GM12878 (cell line): ENCODE measurements at regions not wholly inside any gene's neighbourhood (a gene's known extent, or its start where the extent isn't known, plus 50 kb on each side); places are given as distances from the start of the nearest gene placed in this dataset.

Experiments used
- ATAC-seq: fragments of 200-7000 bp; cut with Tn5 transposase; 3 replicates; pipeline ENCODE4 v1.9.1; 2020; ENCODE audit warnings: mild to moderate bottlenecking, moderate library complexity
- BruUV-seq: library from RNA; stranded (reverse); fragments of 400-500 nt; replicated peaks from 2 replicates; lab custom pipeline; 2021; lab: Mats Ljungman, UMichigan
- CTCF ChIA-PET: fragments of 300-600 bp; sonication (Branson Sonifier 250); formaldehyde crosslinking; extraction: SDS; loops from one replicate; lab custom pipeline; 2021; ENCODE audit warnings: inconsistent platforms; lab: Yijun Ruan, JAX
- POLR2A ChIA-PET: fragments of 350-600 bp; formaldehyde crosslinking; extraction: SDS; loops from one replicate; lab custom pipeline; 2021; ENCODE audit warnings: inconsistent platforms; lab: Charles Lee
- RAD21 ChIA-PET: fragments of 300-600 bp; sonication (Branson Sonifier 250); formaldehyde crosslinking; loops from one replicate; lab custom pipeline; 2023; ENCODE audit warnings: antibody characterized with exemption; ENCODE audit not compliant: unreplicated experiment; lab: Charles Lee
- SMC1A ChIA-PET: fragments of 300-600 bp; sonication (Branson Sonifier 250); formaldehyde crosslinking; loops from one replicate; lab custom pipeline; 2023; ENCODE audit not compliant: unreplicated experiment, uncharacterized antibody; lab: Charles Lee
- DNase-seq: peaks from one replicate; pipeline ENCODE4 v3.0.0-alpha.2; 2011; ENCODE audit warnings: low read depth, low spot score
- FAIRE-seq: peaks from 3 replicates; lab custom pipeline; 2011; peaks lifted over from hg19 to GRCh38; lab: Jason Lieb, UNC
- H2AFZ ChIP-seq: 2 replicates; pipeline ENCODE4 v1.6.0; 2011; ENCODE audit warnings: low read depth, low read length, control low read depth; ENCODE audit not compliant: control insufficient read depth
- H3K27ac ChIP-seq: 2 replicates; pipeline ENCODE4 v1.5.1; 2011; ENCODE audit warnings: control low read depth; ENCODE audit not compliant: control insufficient read depth, insufficient read depth
- H3K27me3 ChIP-seq, 2 experiments: replicated peaks in 1 of 2; 2 replicates each; pipeline versions ENCODE4 v1.6.0 to v1.6.1; 2011; ENCODE audit warnings: low read length in 1 of 2; ENCODE audit not compliant: control insufficient read depth in 2 of 2, insufficient read depth in 2 of 2
- H3K36me3 ChIP-seq, 2 experiments: 2 replicates each; pipeline ENCODE4 v1.5.1; 2011; ENCODE audit warnings: low read length in 1 of 2; ENCODE audit not compliant: control insufficient read depth in 2 of 2, insufficient read depth in 2 of 2
- H3K4me1 ChIP-seq: 2 replicates; pipeline ENCODE4 v1.6.1; 2011; ENCODE audit warnings: mild to moderate bottlenecking, low read length, moderate library complexity, mixed read lengths; ENCODE audit not compliant: control insufficient read depth, insufficient read depth
- H3K4me2 ChIP-seq: 2 replicates; pipeline ENCODE4 v1.6.0; 2011; ENCODE audit warnings: control low read depth; ENCODE audit not compliant: control insufficient read depth, insufficient read depth
- H3K4me3 ChIP-seq: fragments of 200-600 bp; sonication (generic); 2 replicates; pipeline ENCODE4 v1.5.1; 2016
- H3K79me2 ChIP-seq: 2 replicates; pipeline ENCODE4 v1.6.0; 2011; ENCODE audit warnings: low read length; ENCODE audit not compliant: control insufficient read depth, insufficient read depth
- H3K9ac ChIP-seq: 2 replicates; pipeline ENCODE4 v1.8.0; 2011; ENCODE audit warnings: low read length, control low read depth, mixed read lengths; ENCODE audit not compliant: control insufficient read depth, insufficient read depth
- H3K9me3 ChIP-seq: replicated peaks from 3 replicates; pipeline ENCODE4 v1.5.1; 2011; ENCODE audit warnings: mild to moderate bottlenecking, low read length; ENCODE audit not compliant: control insufficient read depth, insufficient read depth
- H4K20me1 ChIP-seq: 2 replicates; pipeline ENCODE4 v1.6.0; 2011; ENCODE audit not compliant: control insufficient read depth, insufficient read depth
- CBX5 ChIP-seq: sonication (generic); IDR thresholded peaks from 2 replicates; pipeline ENCODE4 v1.6.1; 2016; ENCODE audit warnings: low read depth, moderate library complexity, mild to moderate bottlenecking, inconsistent platforms
- ESRRA ChIP-seq: IDR thresholded peaks from 2 replicates; pipeline ENCODE4 v1.6.1; 2012; ENCODE audit warnings: mild to moderate bottlenecking, low read length, improper control_type of control experiment
- ETV6 ChIP-seq, 2 experiments: fragments of 450-650 bp in 1 of 2; IDR thresholded peaks in 1 of 2; conservative IDR thresholded peaks in 1 of 2; 2 replicates each; pipeline ENCODE4 v1.6.1; 2014; ENCODE audit warnings: antibody characterized with exemption in 1 of 2, borderline replicate concordance in 1 of 2, low read depth in 1 of 2, mild to moderate bottlenecking in 1 of 2, moderate library complexity in 1 of 2
- MTA3 ChIP-seq: IDR thresholded peaks from 2 replicates; pipeline ENCODE4 v1.6.1; 2012; ENCODE audit warnings: low read length, inconsistent platforms, borderline replicate concordance
- NR2C2 ChIP-seq: IDR thresholded peaks from 2 replicates; pipeline ENCODE4 v1.6.1; 2011; ENCODE audit warnings: borderline replicate concordance, low read depth; ENCODE audit not compliant: control insufficient read depth, insufficient read length
- POU2F2 ChIP-seq: IDR thresholded peaks from 3 replicates; pipeline ENCODE4 v1.6.1; 2011; ENCODE audit warnings: low read depth, mild to moderate bottlenecking, low read length, borderline replicate concordance
- SIX5 ChIP-seq: IDR thresholded peaks from 2 replicates; pipeline ENCODE4 v1.6.1; 2011; ENCODE audit warnings: mild to moderate bottlenecking, low read depth, low read length, moderate library complexity; ENCODE audit not compliant: severe bottlenecking
- TCF12 ChIP-seq: IDR thresholded peaks from 2 replicates; pipeline ENCODE4 v1.6.1; 2011; ENCODE audit warnings: low read depth, mild to moderate bottlenecking, low read length
- TCF7 ChIP-seq: IDR thresholded peaks from 2 replicates; pipeline ENCODE4 v1.6.1; 2014; ENCODE audit warnings: antibody characterized with exemption, borderline replicate concordance
- YBX1 ChIP-seq: fragments of 450-650 bp; IDR thresholded peaks from 2 replicates; pipeline ENCODE4 v1.6.1; 2016; ENCODE audit warnings: antibody characterized with exemption
- ZNF622 ChIP-seq: fragments of 450-650 bp; IDR thresholded peaks from 2 replicates; pipeline ENCODE4 v1.6.1; 2017; ENCODE audit warnings: mild to moderate bottlenecking, inconsistent platforms
- ZZZ3 ChIP-seq: IDR thresholded peaks from 2 replicates; pipeline ENCODE4 v1.6.1; 2011; ENCODE audit warnings: low read depth; ENCODE audit not compliant: control insufficient read depth, insufficient read length
- WGBS: methylation state at CpG from one replicate; pipeline ENCODE4 v1.1.6; 2016; ENCODE audit warnings: low lambda C conversion rate; ENCODE audit not compliant: insufficient replicate concordance, insufficient coverage; ENCODE audit errors: missing lambda C conversion rate; 5-methylcytosine and 5-hydroxymethylcytosine counted together
- in situ Hi-C: fragments of 300-500 bp; cut with MboI; formaldehyde crosslinking; loops from 9 replicates; pipeline ENCODE4 v1.14.3; 2018; ENCODE audit warnings: mixed read lengths
- intact Hi-C: fragments of 100-400 bp; cut with micrococcal nuclease; formaldehyde crosslinking; loops from one replicate; pipeline ENCODE4 v1.14.2; 2022; ENCODE audit not compliant: unreplicated experiment
- TF ChIP-seq, protein P1 (sequence below): fragments of 450-650 bp; IDR thresholded peaks from 2 replicates; pipeline ENCODE4 v1.6.1; 2018; ENCODE audit warnings: borderline replicate concordance, mild to moderate bottlenecking; ENCODE audit not compliant: partially characterized antibody
- TF ChIP-seq, protein P2 (sequence below): fragments of 450-650 bp; IDR thresholded peaks from 2 replicates; pipeline ENCODE4 v1.6.1; 2017; ENCODE audit warnings: borderline replicate concordance
- TF ChIP-seq, protein P3 (sequence below): IDR thresholded peaks from 2 replicates; pipeline ENCODE4 v1.6.1; 2012; ENCODE audit warnings: low read depth, low read length, improper control_type of control experiment
- TF ChIP-seq, protein P4 (sequence below): fragments of 450-650 bp; formaldehyde crosslinking; IDR thresholded peaks from 2 replicates; pipeline ENCODE4 v1.4.0; 2022; ENCODE audit warnings: mild to moderate bottlenecking, moderate library complexity

DNA sequence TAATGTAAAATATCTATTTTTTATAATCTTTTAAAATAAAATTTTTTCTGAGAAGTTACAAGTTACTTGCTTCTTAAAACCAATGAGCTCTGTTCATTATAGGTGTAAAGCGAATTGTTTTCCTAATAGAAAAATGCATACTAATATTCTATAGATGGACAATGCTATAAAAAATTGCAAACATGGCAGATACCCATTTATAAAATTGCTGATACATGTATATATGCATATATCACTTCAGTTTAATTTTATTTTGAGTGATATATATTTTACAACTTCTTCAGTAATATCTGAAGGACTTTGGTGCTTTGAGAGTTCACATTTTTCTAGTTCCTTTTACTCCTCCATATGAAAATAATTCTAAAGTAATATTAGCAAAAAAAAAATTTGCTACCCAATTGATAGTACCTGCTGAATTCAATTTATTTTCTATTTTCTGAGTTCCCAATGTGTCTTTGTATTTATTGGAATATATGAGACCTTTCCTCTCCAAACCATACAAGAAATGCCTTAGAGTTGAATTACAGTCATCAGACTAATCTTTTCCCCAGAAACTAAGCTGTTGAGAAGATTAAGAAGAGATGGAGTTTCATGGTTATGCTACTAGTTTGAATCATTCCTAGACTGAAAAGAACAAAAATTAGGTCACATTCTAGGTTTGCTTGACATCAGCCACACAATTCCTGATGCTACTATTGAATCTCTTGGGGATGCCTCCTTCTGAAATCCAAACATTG, 1937.5 kb upstream of the SEL1L start:
- Histone ChIP-seq H3K27ac (no peak overlapping the region), H2AFZ (no peak overlapping the region), H3K4me2 (no peak overlapping the region), H3K27me3 (no peaks in the 10 kb centered on the region), H4K20me1 (no peaks in the 10 kb centered on the region), H3K4me3 (no peak overlapping the region), H3K9me3 (no peaks in the 10 kb centered on the region), H3K36me3 (no peaks in the 10 kb centered on the region), H3K79me2 (no peaks in the 10 kb centered on the region), H3K9ac (no peak overlapping the region), H3K4me1 (no peaks in the 10 kb centered on the region)
- FAIRE-seq, result no peak
- ChIA-PET CTCF (interaction anchor here (0.6 to 1.8 kb wide), 3 partner anchors 9 to 10 kb away, joined by 3 to 7 read pairs (median 4); no protein-coding TSS in a partner anchor), RAD21 (no interaction called here), SMC1A (interaction anchor here (0.7 kb wide), 1 partner anchor 962 kb away, joined by 3 read pairs; no protein-coding TSS in a partner anchor), POLR2A (no interaction called here)
- no TSS peak for BruUV-seq
- 0% methylated on average over 1 of the region's 1 CpG for WGBS
- in situ Hi-C loops, result loop anchor here (25.0 kb wide), 1 partner anchor 1484 kb away; no protein-coding TSS in a partner anchor
- intact Hi-C loops, result no loop called here
- no peak for ATAC-seq
- DNase-seq, result no peak
- TF ChIP-seq POU2F2 (no peak), ESRRA (no peak), MTA3 (no peak), YBX1 (no peak), SIX5 (no peak), ZNF622 (no peak), ZZZ3 (no peak), NR2C2 (no peak), CBX5 (no peak), TCF7 (no peak), TCF12 (no peak), ETV6 (conservative IDR thresholded peaks at IDR 0.05 in 1 of 2, IDR thresholded peaks at IDR 0.05 in 1 of 2; ENCODE audit: borderline replicate concordance in 1 of 2, low read depth in 1 of 2) (no peak)
- TF ChIP-seq, protein P1, sequence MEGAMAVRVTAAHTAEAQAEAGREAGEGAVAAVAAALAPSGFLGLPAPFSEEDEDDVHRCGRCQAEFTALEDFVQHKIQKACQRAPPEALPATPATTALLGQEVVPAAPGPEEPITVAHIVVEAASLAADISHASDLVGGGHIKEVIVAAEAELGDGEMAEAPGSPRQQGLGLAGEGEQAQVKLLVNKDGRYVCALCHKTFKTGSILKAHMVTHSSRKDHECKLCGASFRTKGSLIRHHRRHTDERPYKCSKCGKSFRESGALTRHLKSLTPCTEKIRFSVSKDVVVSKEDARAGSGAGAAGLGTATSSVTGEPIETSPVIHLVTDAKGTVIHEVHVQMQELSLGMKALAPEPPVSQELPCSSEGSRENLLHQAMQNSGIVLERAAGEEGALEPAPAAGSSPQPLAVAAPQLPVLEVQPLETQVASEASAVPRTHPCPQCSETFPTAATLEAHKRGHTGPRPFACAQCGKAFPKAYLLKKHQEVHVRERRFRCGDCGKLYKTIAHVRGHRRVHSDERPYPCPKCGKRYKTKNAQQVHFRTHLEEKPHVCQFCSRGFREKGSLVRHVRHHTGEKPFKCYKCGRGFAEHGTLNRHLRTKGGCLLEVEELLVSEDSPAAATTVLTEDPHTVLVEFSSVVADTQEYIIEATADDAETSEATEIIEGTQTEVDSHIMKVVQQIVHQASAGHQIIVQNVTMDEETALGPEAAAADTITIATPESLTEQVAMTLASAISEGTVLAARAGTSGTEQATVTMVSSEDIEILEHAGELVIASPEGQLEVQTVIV, result no peak
- TF ChIP-seq, protein P2, sequence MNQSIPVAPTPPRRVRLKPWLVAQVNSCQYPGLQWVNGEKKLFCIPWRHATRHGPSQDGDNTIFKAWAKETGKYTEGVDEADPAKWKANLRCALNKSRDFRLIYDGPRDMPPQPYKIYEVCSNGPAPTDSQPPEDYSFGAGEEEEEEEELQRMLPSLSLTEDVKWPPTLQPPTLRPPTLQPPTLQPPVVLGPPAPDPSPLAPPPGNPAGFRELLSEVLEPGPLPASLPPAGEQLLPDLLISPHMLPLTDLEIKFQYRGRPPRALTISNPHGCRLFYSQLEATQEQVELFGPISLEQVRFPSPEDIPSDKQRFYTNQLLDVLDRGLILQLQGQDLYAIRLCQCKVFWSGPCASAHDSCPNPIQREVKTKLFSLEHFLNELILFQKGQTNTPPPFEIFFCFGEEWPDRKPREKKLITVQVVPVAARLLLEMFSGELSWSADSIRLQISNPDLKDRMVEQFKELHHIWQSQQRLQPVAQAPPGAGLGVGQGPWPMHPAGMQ, result no peak
- TF ChIP-seq, protein P3, sequence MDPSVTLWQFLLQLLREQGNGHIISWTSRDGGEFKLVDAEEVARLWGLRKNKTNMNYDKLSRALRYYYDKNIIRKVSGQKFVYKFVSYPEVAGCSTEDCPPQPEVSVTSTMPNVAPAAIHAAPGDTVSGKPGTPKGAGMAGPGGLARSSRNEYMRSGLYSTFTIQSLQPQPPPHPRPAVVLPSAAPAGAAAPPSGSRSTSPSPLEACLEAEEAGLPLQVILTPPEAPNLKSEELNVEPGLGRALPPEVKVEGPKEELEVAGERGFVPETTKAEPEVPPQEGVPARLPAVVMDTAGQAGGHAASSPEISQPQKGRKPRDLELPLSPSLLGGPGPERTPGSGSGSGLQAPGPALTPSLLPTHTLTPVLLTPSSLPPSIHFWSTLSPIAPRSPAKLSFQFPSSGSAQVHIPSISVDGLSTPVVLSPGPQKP, result no peak
- TF ChIP-seq, protein P4, sequence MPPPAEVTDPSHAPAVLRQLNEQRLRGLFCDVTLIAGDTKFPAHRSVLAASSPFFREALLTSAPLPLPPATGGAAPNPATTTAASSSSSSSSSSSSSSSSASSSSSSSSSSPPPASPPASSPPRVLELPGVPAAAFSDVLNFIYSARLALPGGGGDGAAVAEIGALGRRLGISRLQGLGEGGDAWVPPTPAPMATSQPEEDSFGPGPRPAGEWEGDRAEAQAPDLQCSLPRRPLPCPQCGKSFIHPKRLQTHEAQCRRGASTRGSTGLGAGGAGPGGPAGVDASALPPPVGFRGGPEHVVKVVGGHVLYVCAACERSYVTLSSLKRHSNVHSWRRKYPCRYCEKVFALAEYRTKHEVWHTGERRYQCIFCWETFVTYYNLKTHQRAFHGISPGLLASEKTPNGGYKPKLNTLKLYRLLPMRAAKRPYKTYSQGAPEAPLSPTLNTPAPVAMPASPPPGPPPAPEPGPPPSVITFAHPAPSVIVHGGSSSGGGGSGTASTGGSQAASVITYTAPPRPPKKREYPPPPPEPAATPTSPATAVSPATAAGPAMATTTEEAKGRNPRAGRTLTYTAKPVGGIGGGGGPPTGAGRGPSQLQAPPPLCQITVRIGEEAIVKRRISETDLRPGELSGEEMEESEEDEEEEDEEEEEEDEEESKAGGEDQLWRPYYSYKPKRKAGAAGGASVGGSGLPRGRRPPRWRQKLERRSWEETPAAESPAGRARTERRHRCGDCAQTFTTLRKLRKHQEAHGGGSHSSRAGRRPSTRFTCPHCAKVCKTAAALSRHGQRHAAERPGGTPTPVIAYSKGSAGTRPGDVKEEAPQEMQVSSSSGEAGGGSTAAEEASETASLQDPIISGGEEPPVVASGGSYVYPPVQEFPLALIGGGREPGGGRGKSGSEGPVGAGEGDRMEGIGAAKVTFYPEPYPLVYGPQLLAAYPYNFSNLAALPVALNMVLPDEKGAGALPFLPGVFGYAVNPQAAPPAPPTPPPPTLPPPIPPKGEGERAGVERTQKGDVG (CRISPR knock-in tag), result no peak
